ENCODE measurements at regions not wholly inside any gene's neighbourhood (a gene's known extent, or its start where the extent isn't known, plus 50 kb on each side); places are given as distances from the start of the nearest gene placed in this dataset.
"Not testable (repeated sequence)": the region's sequence is repeated elsewhere in the genome, so short reads cannot be mapped to it uniquely, and the experiment has no call there.

DNA sequence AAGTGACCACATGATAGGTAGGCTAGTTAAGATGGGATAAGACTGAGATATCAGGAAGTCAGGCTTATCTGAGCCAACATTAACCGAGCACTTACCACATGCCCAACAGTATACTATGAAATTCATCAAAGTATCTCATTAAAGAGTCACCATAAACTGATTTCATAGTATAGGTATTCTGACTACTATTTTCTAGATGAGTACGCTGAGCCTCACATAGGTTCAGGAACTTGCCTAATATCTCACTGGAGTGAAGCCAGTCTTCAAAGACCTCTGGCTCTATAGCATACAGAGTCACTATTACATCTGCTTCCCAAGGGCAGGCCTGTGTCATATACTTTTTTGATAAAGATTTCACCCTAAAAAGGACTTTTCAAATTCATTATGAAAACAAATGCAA is 115.6 kb upstream of the NGF start:
- DNase-seq (ENCODE audit: low read depth), result no peak

DNA sequence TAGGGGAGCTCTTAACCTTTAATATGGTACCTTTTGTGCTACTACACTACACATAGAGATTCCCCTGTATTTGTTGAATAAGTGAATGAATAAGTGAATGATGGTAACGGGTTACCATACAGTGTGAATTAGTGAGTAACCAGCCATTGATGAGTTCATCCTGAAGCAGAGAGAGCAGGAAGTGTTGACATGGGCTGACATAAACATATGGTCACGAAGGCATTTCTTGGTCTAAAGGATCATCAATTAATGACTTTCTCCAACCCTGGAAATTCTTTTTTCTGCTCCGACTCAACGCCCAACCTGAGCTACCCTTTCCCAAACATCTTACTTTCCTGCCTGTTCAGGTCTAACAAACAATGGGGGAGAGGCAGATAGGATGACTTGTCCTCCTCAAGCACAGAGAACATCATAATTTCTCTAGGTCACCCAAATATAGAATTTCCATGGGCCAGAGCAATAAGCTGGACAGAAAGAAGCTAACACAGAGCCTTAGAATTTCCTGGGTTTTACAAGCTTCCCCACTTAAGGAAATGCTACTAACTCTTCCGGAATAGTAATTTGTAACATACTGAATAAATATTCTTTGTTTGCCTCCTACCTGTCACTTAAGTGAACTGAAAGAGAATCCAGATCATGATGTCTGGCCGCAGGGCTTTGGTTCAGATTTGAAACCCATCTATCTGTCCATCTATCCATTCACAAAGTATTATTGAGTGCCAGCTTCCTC is 114.7 kb upstream of the NGF start:
- peak; percentile 52 for DNase-seq (ENCODE audit: low read depth)

DNA sequence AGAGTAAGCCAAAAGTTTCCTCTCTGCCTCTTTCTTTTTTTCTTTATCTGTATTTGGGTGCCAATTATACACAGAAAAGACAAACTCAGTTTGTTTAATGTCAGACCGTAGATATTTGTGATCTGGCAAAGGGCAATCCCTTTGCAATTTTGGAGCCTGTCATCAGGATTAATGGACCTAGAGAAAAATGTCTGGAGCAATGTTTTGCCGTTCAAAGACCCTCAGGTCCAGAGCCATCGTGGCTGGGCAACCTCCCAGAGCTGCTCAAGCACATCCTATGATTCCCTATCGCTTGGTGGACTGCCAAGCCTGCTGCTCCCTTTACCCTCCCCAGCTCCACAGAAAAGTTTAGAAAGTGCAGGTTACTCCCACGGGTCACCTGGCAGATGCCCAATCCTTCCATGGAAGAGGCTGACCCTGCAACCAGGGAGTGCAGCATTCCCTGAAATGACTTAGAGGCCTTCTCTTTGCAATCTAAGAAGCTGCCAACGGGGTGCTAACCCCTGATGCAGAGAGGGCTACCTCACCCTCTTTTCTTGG is 112.5 kb upstream of the NGF start:
- no peak for DNase-seq (ENCODE audit: low read depth)

DNA sequence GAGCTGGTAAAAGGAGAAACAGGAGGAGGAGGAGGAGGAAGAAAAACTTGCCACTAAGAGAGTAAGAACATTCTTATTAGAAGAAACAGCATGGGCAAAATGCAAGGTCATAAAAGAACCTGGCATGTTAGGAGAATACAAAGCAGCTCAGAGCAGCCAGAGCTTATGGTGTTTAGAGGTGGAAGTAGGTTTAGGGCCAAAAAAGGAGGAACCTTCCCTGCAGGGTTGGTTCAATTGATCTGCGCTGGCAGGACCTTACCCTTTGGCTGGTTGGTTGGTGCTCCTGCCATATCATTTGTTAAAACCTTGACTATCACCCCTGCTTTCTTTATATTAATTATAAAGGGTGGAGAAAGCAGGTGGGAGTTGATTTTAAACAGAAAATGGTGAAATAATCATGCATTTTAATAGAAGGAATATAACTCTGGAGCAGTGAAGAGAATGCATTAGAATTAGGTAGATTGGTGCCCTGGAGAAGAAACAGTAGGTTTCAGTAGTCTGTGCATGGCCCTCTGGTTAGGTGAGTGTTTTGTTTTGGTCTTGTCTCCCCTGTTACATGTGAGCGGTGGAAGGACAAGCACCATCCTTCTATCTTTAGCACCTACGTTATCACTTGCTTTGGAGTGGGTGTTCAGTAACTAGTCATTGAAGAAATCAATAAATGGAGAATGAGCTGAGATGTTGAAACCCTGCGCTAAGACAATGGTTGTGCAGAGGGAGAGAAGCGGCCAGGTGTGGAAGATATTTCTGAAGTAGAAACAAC is 110.4 kb upstream of the NGF start:
- DNase-seq (ENCODE audit: low read depth), result no peak

GRCh38 chr1:115447672-115448071 is 109.6 kb upstream of the NGF start:
- DNase-seq (ENCODE audit: low read depth), result no peak

- DNase-seq (ENCODE audit: low read depth), result no peak
Measured at GRCh38 chr1:115445090-115445489, 107.0 kb upstream of the NGF start.

- DNase-seq (ENCODE audit: low read depth), result peak; percentile 61
Measured at GRCh38 chr1:115440733-115441132, 102.7 kb upstream of the NGF start.

DNA sequence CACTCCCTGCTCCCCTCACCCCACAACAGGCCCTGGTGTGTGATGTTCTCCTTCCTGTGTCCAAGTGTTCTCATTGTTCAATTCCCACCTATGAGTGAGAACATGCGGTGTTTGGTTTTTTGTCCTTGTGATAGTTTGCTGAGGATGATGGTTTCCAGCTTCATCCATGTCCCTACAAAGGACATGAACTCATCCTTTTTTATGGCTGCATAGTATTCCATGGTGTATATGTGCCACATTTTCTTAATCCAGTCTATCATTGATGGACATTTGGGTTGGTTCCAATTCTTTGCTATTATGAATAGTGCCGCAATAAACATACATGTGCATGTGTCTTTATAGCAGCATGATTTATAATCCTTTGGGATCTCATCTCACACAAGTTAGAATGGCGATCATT is 101.5 kb upstream of the NGF start:
- DNase-seq (ENCODE audit: low read depth), result not testable (repeated sequence)

- no peak for DNase-seq (ENCODE audit: low read depth)
Measured at GRCh38 chr1:115437196-115437595, 99.1 kb upstream of the NGF start.

DNA sequence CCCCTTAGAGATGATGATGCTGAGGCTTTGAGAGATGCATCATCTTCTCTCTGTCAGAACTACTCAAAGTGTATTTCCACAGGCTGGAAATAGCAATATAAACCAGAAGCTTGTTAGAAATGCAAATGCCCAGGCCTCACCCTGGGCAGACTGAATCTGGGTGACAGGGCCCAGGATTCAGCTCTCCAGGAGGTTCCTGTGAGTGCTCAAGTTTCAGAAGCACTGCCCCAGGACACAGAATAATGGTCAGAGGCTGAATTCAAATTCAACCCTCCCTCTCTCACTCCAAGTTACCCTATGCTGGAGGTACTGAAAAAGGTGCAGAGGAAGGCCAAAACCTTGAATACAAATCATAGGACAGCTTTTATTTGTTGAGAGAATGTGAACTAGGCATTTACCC is 98.5 kb upstream of the NGF start:
- DNase-seq (ENCODE audit: low read depth), result no peak

DNA sequence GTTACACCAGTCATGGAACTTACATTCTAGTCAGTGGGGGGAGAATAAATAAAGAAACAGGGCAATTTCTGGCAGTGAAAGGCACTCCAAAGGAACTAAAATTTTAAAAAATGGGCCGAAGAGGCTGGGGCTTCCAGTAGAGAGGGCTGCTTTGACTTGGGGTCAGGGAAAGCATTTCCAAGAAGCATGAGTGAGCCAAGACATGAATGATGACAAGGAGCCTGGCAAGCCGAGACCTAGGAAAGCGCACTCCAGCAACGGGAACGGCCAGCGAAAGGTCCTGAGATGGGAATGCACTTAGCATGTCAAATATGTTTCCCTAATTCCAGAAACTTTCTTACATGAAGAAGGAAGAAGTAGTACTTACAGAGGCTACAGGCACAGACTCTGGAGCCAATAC is 95.4 kb upstream of the NGF start:
- no peak for DNase-seq (ENCODE audit: low read depth)

- peak; percentile 63 for DNase-seq (ENCODE audit: low read depth)
Measured at GRCh38 chr1:115432061-115432460, 94.0 kb upstream of the NGF start.

DNA sequence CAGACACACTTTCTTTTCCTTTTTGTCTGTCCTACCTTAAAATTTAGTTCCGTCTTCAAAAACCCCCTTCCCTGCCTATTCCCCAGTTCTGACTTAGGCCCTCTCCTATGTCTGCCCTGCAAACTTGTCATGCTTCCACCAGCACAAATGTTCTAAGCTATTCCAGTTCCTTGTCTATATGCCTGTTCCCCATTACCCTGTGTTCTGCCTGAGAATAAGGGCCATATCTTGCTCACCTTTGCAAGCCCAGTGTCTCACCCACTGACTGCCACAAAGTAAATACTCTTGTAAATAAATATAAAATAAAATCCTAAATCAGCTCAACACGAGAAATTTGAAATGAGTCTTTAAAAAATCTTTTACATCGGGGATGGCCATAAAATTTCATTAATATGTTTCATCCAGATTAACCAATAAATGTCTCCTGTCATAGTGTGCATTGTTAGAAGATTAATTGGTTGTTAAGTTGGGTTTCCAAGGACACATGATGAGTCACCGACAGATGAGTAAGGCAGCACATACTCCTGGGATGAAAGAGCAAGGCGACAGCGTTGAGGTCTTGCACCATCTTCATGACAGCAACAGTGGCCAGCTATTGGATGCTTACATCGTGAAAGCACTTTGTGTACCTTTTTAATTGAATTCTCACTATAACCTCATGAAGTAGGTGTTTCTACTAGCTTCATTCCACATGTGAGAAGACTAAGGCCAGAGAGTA is 92.6 kb upstream of the NGF start:
- peak; percentile 98 for DNase-seq (ENCODE audit: low read depth)

- DNase-seq (ENCODE audit: low read depth), result peak; percentile 54
Measured at GRCh38 chr1:115429884-115430283, 91.8 kb upstream of the NGF start.

GRCh38 chr1:115429241-115429640 is 91.2 kb upstream of the NGF start:
- peak; percentile 87 for DNase-seq (ENCODE audit: low read depth)

DNA sequence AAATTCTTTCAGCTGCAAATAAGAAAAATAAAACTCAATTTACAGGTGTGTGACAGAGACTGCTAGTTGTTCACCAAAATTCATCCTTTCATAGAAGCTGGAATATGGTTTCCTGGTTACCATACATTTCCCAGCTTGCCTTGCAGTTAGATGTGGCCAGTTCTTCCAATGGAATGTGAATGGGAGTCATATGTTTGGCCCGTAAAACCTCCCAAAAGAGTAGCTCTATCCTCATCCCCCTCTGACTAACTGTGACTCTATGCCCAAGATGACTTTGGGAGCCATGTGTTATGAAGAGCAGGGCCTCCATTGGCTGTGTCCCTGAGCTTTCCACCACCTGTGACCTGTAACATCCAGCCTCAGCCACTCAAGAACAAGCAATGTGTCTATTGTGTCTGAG is 90.6 kb upstream of the NGF start:
- DNase-seq (ENCODE audit: low read depth), result peak; percentile 67

DNA sequence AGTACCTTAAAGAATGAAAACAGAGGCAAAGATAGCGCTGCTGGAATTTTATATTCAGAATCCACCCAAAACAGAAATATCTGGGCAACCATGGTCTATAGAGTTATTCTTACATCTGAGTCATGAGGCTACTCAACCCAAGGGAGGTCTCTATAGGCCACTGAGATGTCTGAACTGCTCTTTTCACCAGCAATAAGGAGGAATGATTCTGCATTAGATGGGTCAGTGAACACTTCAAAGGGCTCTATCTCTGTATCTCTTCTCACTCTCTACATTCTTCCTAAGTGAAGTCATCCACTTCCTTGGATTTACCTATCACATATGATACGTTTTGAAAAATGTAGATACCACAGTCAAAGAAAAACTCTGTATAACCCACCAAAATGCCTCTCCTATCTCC is 90.2 kb upstream of the NGF start:
- peak; percentile 33 for DNase-seq (ENCODE audit: low read depth)

GRCh38 chr1:115426956-115427355 is 88.9 kb upstream of the NGF start:
- no peak for DNase-seq (ENCODE audit: low read depth)

- DNase-seq (ENCODE audit: low read depth), result peak; percentile 100
Measured at GRCh38 chr1:115426231-115426771, 88.3 kb upstream of the NGF start.

- peak; percentile 49 for DNase-seq (ENCODE audit: low read depth)
Measured at GRCh38 chr1:115425442-115425841, 87.4 kb upstream of the NGF start.

DNA sequence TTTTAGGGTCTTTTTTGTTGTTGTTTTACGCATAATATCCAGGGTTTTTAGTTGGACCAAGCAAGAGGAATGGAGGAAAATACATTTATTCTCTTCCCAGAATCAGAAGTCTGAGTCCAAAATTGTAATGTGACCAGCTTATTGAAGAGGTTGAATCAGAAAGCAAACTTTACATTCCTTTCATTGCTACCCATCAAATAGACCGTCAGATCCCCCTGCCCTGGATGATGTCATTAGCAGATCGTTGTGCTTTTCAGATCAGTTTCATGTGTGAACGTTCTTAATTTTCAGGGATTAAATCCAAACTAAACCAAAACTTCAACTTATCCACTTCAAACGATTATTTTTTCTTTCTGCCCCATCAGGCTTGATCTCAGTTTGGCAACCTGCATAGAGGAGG is 85.7 kb upstream of the NGF start:
- DNase-seq (ENCODE audit: low read depth), result peak; percentile 66

DNA sequence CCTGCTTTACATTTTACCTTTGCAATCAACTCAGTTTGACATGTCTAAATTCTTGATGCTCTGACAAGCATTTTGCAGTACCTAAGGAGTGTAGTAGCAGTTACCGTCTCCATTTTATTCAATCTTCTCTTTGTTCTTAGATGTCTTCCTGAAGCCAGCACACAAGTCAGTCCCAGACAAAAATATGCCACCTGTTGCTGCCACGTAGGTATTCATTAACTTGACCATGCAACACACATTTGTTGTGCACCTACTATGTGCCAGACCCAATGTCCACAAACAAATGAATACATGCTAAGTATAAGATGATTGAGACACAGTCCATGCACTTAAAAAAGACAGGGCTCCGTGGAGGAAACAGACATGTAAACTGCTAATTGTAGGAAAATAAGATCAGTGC is 81.5 kb upstream of the NGF start:
- DNase-seq (ENCODE audit: low read depth), result no peak
